GM21576 (cell line): ENCODE measurements at regions not wholly inside any gene's neighbourhood (a gene's known extent, or its start where the extent isn't known, plus 50 kb on each side); places are given as distances from the start of the nearest gene placed in this dataset.
"Not testable (repeated sequence)": the region's sequence is repeated elsewhere in the genome, so short reads cannot be mapped to it uniquely, and the experiment has no call there.

Experiments used
- ATAC-seq: cut with Tn5 transposase; IDR thresholded peaks from one replicate; pipeline ENCODE4 v1.9.1; 2021; ENCODE audit warnings: mild to moderate bottlenecking, moderate library complexity; ENCODE audit not compliant: unreplicated experiment

DNA sequence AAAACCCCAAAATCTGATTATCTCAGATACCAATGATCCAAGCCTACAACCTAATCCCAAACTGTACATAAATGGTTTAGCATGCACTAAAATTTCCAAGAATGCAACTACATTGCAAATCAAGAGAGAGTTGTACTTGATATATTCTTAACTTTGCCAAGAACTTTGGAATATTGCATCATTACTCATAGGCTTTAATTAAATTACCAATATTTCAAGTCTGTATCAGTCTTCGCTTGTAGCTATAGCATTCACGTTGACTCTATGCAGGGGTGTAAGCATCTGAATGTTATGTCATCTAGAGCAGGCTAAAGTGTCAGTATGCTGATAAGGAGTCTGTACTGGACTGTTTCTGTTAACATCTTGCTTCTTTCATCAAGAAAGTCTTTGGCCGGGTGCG, 56.3 kb downstream of the FOXI3 start:
- ATAC-seq, result no peak

GRCh38 chr2:88377641-88377991, 74.9 kb downstream of the FOXI3 start:
- no peak for ATAC-seq

GRCh38 chr2:88372042-88372441, 80.5 kb downstream of the FOXI3 start:
- no peak for ATAC-seq

GRCh38 chr2:88365408-88365807, 87.1 kb downstream of the FOXI3 start:
- not testable (repeated sequence) for ATAC-seq

DNA sequence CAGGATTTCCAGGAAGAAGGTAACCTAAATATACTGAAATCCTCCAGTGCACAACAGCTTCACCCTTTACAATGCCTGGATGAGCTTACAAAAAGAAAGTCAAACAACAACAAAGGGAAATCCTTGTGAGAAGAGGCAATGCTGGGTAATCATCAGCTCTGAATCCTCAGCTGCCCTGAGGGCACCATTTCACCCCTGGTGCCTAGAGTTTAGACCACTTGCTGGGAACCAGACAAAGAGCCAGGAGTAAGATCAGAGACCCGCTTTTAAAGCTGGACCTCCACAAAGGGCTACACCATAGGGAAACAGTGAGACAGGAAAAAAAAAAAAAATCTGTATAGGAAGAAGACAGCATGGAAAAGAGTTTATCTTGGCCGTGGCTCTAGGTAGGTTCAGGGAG, 97.0 kb downstream of the FOXI3 start:
- no peak for ATAC-seq

GRCh38 chr2:88351249-88351601, 101.3 kb downstream of the FOXI3 start:
- no peak for ATAC-seq

DNA sequence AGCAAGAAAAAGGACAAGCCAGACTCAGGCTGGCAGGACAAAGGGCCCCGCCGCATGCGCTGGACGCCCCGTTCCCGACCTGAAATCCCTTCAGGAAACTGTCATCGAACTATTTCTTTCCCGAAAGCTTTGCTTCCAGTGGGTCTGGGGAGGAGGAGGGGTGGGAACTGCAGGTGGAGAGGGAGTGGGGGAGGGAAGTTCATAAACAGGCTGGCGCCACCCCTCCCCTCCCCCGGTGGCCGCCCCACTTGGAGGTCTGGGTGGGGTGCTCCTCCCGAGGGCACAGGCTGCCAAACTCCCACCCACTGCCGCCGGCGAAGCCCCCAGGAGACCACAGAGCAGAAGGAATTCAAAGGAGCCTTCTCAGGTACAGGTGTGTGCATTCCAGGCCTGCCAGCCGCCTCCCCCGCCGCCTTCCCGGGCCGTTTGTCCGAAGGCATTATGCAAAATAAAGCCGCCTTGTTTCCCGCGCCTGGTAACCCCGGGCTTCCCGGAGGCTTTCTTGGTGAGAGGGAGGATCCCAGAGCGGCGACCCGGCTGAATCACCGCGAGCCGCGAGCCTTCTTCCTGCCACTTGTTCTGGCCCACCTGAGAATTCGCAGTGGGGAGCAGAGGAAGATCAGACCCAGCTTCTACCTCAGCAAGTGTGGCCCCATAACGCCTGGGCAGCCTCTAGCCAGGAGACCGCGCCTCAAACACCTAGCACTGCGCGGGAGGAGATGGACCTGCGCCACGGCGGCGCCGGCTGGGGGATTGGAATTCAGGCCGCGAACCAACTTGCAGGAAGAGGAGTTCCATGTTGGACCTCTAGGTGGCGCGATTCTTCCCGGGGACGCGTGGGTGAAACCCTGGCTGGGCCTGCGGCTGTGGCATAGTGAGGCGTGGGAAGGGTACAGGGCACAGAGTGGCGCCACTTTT, 101.9 kb downstream of the FOXI3 start:
- ATAC-seq, result no peak

GRCh38 chr2:88345842-88346241, 106.7 kb downstream of the FOXI3 start:
- ATAC-seq, result no peak

DNA sequence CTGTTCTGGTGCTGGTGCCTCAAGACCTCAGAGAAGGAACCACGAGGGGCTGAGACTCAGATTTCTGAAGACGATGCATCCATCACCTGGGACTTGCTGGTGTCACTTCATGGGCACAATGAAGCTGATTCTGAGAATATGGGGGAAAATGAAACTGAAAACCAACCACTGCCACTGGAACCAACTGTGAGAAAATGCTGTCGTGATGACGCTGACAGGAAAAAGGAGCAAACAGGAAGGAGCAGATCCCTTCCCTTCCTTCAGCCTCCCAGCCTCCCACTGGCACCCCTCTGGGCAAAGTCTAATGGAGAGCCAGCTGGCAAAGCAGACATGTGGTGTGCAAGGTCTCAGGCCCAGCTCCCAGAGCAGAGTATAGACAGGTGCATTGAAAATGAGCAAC, 109.7 kb downstream of the FOXI3 start:
- no peak for ATAC-seq

GRCh38 chr2:88334418-88334817, 118.1 kb downstream of the FOXI3 start:
- no peak for ATAC-seq

GRCh38 chr2:88331239-88331638, 121.3 kb downstream of the FOXI3 start:
- no peak for ATAC-seq

- ATAC-seq, result no peak
These were observed 122.5 kb downstream of the FOXI3 start for GRCh38 chr2:88329815-88330603.

- ATAC-seq, result no peak
These were observed 130.8 kb downstream of the FOXI3 start for GRCh38 chr2:88321449-88322248.

GRCh38 chr2:88320076-88320773, 132.3 kb downstream of the FOXI3 start:
- ATAC-seq, result no peak

- ATAC-seq, result no peak
These were observed 133.6 kb downstream of the FOXI3 start for GRCh38 chr2:88318956-88319330.

DNA sequence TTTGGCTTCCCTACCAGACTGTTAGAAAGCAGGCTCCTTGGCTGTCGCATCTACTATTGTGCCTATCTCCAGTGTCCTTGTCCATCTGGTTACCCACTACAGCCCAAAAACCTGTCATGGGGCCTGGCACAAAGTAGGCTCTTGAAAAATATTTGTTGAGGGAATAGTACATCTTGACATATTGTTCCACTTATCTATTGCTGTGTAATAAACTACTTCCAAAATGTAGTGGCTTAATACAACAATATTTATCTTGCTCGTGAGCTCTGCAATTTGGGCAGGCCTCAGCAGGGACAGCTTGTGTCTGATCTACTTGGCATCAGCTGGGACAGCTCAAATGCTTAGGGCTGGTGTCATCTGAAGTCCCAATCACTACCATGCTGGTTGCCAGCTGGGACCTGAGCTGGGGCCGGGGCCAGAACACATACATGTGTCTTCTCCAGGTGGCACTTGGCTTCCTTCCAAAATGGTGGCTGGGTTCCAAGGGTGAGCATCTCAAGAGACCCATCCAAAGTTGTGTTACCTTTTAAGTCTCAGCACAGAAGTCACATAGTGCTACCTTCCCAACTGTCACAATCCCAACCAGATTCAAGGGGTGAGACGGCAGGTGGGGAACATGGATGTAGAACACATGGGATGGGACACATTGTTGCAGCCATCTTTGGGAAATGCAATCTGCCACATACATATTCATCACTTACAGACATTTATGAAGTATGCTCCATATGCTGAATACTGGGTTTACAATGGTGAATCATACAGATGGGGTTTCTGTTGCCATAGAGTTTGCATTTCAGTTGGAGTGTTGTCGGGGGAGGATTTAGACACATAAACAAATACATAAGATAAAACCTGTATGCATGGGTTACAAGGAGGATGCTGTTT, 134.2 kb downstream of the FOXI3 start:
- ATAC-seq, result no peak

- ATAC-seq, result no peak
These were observed 140.6 kb downstream of the THNSL2 start for GRCh38 chr2:88310787-88311186.

DNA sequence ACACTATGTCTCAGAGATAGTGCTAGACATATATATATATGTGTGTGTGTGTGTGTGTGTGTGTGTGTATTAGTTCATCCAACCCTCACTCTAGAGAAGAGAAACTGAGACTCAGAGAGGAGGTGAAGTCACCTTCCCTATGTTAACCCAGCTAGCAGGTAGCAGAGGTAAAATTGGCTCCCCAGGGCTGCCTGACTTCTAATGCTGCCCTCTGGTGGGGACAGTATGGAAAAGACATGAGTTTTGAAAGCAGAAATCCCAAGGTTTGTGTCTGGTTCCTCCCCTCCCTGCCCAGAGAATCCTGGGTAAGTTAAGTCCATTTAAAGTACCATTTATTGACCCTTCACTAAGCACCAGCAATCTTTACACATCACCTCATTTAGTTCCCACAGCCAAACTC, 137.7 kb downstream of the THNSL2 start:
- no peak for ATAC-seq

- ATAC-seq, result no peak
These were observed 133.7 kb downstream of the THNSL2 start for GRCh38 chr2:88303865-88304264.

GRCh38 chr2:88296247-88296646, 126.1 kb downstream of the THNSL2 start:
- no peak for ATAC-seq
